ENCODE measurements at regions not wholly inside any gene's neighbourhood (a gene's known extent, or its start where the extent isn't known, plus 50 kb on each side); places are given as distances from the start of the nearest gene placed in this dataset.

DNA sequence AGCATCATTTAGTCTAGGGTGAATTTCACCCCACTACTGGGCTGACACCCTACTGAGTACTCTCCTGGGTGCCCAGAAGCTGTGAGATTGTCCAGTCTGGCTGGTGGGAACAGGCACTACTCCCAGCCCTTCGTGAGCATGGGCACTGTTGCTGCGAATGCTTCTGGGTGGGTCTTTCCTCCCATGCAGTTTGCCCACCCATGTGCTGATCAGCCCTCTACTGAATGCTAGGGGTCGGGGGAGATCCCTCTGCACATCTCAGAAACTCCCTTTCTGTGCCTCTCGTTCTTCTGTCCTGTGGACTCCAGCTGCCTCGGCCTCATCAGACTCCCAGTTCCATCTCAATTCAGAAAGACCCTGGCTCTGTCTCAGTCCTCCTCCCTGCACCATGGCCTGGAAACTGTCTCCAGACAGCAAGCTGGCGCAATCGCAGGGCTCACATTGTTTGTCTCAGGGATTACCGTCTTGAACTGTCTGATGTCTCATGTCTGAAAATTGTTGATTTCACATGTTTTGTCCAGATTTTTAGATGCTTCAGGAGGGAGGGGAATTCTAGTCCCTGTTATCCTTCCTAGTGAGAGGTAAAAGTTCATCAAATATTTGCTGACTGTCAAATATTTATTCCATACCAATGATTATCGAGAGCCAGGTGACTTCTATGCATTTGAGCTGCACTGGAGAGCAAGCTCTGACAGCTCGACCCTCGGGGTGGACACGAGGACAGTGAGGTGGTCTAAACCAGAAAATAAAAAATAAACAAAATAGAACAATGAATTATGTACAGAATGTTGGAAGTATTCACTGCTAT, 316.6 kb upstream of the RTL1 start:
- TF ChIP-seq POLR2AphosphoS5 (IDR thresholded peaks at IDR 0.05; ENCODE audit: low read depth, low read length): no peak
- TF ChIP-seq POLR2A (IDR thresholded peaks at IDR 0.05; ENCODE audit: low read depth, low read length): no peak
- no peak for TF ChIP-seq TAF1 (IDR thresholded peaks at IDR 0.05; ENCODE audit: borderline replicate concordance, low read depth, low read length)

Data from GM12892 (cell line).